ENCODE measurements at regions not wholly inside any gene's neighbourhood (a gene's known extent, or its start where the extent isn't known, plus 50 kb on each side); places are given as distances from the start of the nearest gene placed in this dataset.

GRCh38 chr4:188573104-188573503, 433.9 kb downstream of the TRIML1 start:
- DNase-seq, result no peak

GRCh38 chr4:188578657-188579056, 439.4 kb downstream of the TRIML1 start:
- no peak for DNase-seq

GRCh38 chr4:188596021-188596420, 456.8 kb downstream of the TRIML1 start:
- no peak for DNase-seq

- no peak for DNase-seq
Measured at GRCh38 chr4:188603646-188604045, 464.4 kb downstream of the TRIML1 start.

GRCh38 chr4:188606635-188607034, 467.4 kb downstream of the TRIML1 start:
- no peak for DNase-seq

GRCh38 chr4:188611143-188611542, 471.9 kb downstream of the TRIML1 start:
- no peak for DNase-seq

GRCh38 chr4:188612659-188613058, 473.4 kb downstream of the TRIML1 start:
- no peak for DNase-seq

- DNase-seq, result no peak
Measured at GRCh38 chr4:188613976-188614375, 474.7 kb downstream of the TRIML1 start.

- no peak for DNase-seq
Measured at GRCh38 chr4:188619456-188620149, 480.4 kb downstream of the TRIML1 start.

GRCh38 chr4:188620608-188621007, 481.4 kb downstream of the TRIML1 start:
- no peak for DNase-seq

- no peak for DNase-seq
Measured at GRCh38 chr4:188623314-188623854, 484.1 kb downstream of the TRIML1 start.

GRCh38 chr4:188624370-188624769, 485.1 kb downstream of the TRIML1 start:
- no peak for DNase-seq

GRCh38 chr4:188627892-188628291, 488.7 kb downstream of the TRIML1 start:
- no peak for DNase-seq

- no peak for DNase-seq
Measured at GRCh38 chr4:188639479-188640100, 500.3 kb downstream of the TRIML1 start.

GRCh38 chr4:188647820-188648370, 508.7 kb downstream of the TRIML1 start:
- no peak for DNase-seq

- DNase-seq, result no peak
Measured at GRCh38 chr4:188649635-188650034, 510.4 kb downstream of the TRIML1 start.

- no peak for DNase-seq
Measured at GRCh38 chr4:188650516-188650915, 511.3 kb downstream of the TRIML1 start.

- no peak for DNase-seq
Measured at GRCh38 chr4:188657365-188657764, 518.1 kb downstream of the TRIML1 start.

GRCh38 chr4:188658958-188659522, 519.8 kb downstream of the TRIML1 start:
- no peak for DNase-seq

GRCh38 chr4:188660796-188661195, 521.6 kb downstream of the TRIML1 start:
- DNase-seq, result no peak

GRCh38 chr4:188661502-188661901, 522.3 kb downstream of the TRIML1 start:
- DNase-seq, result no peak

- no peak for DNase-seq
Measured at GRCh38 chr4:188663369-188663768, 524.1 kb downstream of the TRIML1 start.

GRCh38 chr4:188665491-188666457, 526.5 kb downstream of the TRIML1 start:
- DNase-seq, result no peak
